Endometrial microvascular endothelial cells (primary cell): ENCODE measurements at regions not wholly inside any gene's neighbourhood (a gene's known extent, or its start where the extent isn't known, plus 50 kb on each side); places are given as distances from the start of the nearest gene placed in this dataset.

Experiments
- in situ Hi-C: cut with HindIII; loops from 2 replicates; pipeline ENCODE4 v1.10.0; 2017; ENCODE audit warnings: low sequenced_read_pairs, low pct_unique_long_range_greater_than_20kb; ENCODE audit errors: inconsistent ontology term

DNA sequence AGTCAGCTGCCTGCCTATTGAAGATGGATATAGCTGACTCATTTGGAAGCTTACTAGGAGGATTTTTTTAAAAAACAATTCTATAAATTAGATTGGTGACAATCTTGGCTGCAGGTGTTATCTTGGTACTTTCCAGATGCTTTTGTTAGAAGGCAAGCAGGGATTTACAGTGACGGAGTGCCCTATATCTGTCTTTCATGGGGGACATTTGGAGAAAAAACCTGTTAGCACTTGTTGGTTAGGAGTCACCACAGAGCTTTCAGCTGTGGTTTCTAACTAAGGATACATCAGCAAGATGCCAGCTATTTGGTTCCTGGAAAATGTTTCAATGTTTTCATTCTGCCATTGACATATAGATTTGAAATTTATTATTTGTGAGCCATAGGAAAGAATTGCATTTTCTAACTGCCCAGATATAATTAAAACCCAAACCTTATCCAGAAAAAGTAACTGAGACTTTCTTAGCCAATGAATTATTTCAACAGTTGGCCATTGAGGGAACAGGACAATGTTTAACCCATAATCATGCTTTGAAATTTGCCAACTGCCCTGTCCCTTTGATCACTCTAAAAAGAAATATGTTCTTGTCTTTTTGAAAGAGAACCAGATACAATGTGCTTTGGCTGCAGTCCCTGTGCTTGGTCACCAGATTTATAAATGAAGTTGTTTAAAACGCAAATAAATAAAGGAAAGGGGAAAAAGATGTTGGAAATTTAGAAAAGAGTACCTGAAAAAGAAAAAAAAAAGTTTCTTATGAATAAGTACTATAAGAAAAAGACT, 761.0 kb upstream of the CXADR start:
- in situ Hi-C loops, result no loop called here

DNA sequence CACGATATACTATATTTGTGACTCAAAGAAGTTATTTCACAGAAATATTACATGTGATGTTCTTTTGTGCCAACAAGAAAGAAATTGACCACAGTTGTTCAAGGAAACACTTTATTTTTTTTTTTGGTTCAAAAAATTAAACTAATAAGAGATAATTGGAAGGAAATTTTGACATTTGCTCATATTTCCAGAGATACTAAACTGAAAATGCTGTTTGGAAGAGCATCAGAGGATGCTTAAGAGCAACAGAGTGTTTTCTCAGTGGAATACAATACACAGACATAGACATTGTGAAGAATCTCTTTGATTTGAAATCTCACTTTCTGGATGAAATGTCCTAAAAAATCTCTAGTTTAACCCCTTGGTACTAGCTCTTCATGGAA, 760.4 kb upstream of the CXADR start:
- in situ Hi-C loops, result no loop called here

DNA sequence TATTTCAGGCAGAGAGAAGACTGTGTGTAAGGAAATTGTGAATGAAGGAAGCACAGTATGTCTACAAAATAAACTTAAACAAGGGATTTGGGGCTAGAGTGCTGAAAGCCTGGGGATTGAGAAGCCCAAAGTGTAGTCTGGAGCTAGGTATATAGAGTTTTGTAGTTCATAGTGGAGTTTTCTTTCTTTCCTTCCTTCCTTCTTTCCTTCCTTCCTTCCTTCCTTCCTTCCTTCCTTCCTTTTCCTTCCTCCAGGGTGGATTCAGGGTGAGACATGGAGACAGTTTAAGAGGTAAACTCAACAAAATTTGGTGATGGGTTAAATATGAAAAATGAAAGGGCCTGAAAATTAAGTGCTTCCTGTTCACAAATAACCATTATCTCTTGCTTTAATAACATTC, 757.8 kb upstream of the CXADR start:
- in situ Hi-C loops, result no loop called here

DNA sequence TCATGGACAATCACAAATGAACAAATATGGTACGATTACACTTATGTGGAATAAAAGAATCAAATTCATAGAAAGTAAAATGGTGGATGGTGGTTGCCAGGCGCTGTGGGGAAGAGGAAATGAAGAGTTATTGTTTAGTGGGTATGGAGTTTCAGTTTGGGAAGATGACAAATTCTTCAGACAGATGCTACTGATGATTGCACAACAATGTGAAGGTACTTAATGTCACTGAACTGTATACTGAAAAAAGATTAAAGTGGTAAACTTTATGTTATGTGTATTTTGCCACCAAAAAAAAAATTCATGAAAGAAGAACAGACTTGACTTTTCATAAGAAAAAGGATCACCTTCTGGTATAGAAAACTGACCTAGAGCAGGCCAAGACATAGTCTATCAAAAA, 745.6 kb upstream of the CXADR start:
- in situ Hi-C loops, result no loop called here

DNA sequence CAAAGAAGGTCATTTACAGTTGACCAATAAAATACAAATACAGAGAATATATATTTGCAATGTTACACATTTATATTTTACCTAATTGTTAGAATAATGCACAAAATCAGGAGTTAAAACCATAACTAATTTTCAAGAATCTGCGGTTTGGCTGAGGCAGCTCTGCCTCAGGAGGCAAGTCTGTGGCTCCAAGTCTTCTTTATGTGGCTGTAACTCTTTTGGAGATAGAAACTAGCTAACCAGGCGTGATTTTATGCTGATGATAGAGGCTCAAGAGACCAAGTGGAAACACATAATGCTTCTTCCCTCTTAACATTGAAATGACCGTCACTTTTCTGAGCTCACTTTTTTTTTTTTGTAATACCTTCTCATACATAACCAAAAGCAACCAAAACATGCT, 744.7 kb upstream of the CXADR start:
- in situ Hi-C loops, result no loop called here

DNA sequence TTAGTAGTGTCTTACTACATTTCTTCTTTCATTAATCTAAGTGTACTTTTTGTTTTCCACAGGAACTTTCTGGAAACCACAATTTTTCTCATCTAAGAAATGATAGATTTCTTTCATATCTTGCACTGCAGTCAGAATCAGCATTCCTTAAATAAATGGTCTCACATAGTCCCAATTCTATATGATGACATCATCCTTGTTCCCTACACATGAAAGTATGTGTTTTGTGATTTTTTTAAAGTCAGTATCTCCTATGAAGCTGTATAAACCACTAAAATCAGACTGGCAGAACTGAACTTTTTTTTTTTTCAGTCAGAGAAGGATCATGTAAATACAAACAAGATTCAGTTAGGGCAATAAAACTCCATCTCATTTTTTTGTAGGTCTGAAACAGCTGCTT, 742.6 kb upstream of the CXADR start:
- in situ Hi-C loops, result no loop called here

DNA sequence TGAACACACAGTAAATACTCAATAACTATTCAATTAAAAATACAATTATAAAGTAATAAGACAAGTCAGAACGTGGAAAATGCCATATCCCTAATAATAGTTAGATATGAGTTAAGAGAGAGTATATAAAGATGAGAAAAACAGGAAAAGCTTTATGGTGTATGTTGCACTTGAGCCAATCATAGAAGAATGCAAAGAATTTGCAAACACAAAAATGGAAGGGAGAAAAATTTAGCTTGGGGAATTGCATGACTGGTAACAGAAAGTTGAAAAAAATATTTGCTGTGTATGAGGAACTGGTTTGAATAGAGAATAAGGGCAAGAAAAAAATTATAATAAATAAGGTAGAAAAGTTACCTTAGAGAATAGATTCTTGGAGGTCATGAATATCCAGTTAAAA, 739.6 kb upstream of the CXADR start:
- in situ Hi-C loops, result no loop called here

DNA sequence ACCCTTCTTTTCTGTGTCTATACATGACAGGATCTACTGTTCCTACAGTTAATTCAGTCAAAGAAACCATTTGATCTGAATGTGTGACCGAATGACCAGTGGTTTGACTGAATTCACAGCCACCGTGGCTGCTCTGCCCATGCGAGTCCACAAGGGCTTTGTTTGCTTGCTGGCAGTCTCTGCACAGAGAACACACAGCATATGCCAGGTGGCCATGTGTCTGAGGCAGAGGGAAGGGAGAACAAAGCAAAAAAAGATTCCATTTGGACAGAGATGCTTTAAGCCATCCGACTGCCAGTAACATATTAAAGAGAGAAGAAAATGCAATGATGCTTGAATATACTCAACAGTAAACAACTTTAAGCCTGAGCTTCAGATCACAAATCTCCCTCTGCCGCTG, 737.8 kb upstream of the CXADR start:
- in situ Hi-C loops, result no loop called here

DNA sequence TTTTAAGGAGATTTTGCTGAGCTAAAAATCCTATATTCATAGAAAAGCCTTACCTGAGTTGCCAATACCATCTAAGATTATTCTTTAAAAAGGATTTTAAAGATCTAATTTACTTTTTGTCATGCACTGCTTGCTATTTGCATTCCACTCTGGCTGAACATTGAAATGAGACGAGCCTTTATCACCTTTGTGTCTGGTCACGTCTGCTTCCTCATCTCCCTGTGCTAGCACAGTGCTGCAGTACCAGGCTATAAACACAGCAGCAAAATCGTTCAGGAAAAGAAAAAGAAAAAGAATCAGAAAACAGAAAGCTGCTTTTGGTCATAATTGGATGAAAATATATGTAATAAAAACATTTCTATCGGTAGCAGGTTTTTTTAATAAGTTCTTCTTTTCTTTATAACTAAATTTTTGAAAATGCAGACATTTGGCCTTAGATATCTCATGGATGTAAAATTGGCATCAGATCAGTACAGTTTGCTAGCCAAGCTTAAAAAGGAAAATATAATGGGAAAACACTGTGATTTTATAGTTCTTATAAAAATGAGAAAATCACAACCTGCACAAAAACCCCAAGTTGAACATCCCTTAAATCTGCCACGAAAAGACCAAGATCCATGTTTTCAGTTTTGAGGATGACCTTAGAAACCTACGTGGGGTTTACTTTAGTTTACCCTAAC, 735.7 kb upstream of the CXADR start:
- in situ Hi-C loops, result no loop called here

DNA sequence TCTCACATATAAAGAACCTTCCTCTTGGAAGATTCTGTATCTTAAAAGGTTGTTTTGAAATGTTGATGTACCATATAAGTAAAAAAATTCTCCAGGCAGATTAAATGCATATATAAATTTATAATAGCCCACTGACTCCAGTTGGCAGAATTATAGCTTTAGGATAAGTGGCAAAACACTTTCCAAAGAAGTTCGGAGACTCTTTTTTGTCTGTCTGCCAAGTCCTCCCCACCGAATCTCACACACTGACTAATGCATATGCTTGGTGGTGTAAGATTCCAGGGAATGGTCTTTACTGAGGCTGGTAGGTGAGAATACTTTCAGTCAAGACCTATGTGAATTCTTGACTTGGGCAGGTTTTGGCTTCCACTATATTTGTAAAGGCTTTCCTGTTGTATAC, 724.3 kb upstream of the CXADR start:
- in situ Hi-C loops, result no loop called here

DNA sequence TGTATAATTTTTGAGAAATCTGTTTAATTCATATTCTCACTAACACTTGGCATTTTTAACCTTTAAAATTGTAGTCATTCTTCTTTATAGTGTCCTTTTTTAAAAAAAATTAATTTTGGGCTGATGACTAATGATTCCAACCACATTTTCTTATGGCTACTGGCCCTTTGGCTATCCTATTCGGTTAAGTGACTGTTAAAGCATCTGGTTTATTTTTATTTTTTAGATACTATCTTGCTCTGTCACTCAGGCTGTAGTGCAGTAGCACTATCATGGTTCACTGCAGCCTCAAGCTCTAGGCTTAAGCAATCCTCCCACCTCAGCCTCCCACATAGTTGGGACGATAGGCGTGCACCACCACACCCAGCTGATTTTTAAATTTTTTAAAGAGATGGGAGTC, 723.2 kb upstream of the CXADR start:
- in situ Hi-C loops, result no loop called here

DNA sequence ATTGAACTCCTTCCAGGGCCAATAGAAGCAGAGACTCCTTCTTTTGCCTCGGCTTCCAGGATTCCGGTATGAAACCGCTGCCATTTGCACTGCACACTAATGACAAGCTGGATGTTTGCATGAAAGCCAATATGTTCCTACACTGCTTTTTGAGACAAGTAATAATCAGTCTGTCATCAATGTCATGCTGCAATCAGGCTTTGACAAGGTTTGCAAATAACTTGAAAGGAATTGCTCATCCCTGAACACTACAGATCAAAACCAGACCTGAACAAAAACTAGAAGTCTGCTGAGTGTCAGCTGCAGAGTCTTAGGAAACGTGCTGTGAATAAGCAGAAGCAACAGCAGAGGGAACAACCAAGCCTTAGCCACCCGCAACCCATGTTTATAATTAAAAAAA, 720.7 kb upstream of the CXADR start:
- in situ Hi-C loops, result no loop called here

DNA sequence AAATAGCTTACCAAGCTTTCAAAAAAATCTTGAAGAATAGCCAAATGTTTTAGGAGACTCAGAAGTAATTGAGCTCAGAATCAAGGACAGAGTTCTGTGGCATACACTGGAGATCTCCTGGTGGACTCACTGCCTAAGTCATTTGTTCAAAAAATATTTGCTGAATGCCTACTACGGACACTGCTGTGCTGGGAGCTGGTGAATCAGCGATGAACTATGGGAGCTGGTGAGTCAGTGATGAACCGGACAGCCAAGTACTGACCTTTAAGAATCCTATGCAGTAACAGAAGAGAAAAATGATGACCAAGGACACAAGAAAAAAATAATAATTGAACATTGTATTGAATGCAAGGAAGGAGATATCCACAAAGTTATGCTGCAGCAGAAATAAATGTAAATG, 717.9 kb upstream of the CXADR start:
- in situ Hi-C loops, result no loop called here

DNA sequence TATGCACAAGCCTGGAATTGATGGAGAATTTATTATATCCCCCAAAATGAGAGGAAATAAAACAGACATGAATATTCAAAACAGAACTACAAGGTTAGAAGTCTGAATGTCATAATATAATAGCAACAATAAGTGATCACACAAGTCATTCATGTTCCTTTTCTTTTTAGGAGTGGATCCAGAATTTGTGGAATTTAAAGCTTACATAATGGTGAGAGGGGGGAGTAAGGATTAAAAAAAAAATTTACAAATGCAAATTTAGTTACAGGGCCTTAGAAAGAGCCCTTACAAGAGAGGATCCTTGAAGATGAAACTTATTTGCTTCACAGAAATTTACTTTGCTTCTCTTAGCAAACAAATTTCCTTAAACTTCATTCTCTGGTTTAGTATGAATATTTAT, 716.1 kb upstream of the CXADR start:
- in situ Hi-C loops, result no loop called here

DNA sequence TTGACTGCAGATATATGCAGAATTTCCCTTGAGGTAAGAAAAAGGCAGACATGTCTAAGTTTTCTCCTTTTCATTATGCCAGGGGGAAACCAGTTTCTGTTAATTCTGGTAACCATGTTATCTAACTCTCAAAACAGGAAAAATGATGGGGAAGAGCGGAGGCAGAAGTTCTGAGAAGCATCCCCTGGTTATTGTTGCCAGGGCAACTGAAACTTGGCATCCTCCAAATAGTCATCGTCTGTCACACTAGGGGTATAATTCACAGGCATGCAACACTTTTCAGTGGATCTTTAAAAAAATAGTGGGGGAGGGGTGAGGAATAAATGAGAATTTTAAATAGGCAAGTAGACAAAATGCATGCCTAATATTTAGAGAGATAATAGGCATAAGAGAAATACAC, 715.3 kb upstream of the CXADR start:
- in situ Hi-C loops, result no loop called here

DNA sequence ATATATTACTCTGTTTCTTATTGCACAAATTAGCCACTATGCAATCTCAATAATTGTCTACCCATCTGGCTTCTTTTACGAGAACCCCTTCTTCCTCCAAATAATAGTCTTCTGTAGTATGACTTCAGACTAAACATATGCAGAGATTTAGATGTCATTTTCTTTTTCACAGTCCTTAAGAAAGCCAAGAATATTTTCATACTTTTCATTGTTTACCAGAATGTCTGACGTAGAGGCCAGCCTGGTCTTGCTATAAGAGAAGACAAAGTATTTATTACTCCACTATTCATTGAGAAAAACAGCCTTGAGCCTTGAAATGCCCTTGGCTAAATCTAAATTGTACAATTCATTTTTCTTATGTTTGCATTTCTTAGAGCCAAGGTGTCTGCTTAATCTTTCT, 714.9 kb upstream of the CXADR start:
- in situ Hi-C loops, result no loop called here

DNA sequence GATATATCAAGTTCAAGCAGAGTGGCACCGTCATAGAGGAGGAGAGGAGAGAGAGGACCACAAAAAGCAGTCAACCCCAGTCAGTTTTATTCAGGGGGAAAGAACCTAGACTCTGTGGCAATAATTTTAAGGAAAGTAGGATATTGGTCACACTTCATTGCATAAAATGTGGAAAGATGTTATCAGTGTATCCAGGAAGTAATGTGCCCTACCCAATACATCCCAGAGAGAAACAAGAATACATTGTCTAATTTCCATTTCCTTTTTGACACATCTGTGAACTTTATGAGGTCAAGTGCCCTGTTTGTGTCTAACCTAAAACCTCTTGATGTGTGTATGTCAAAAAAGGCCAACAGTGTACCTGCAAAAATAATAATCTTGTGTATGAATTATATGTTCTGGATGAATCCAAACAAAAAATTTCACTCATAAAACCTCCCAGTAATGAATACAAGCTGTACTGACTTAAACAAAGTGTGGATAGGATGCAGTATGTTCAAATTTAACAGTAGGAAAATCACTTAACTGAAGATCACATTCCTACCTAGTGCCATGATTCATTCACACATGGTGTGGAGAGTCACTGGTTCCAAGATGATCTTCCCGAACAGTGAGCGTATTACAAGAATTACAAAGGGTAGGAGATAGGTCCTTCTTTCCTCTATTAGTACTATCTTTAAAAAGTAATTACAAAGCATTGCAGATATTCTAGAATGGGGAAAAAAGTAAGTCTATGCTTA, 712.1 kb upstream of the CXADR start:
- in situ Hi-C loops, result no loop called here

DNA sequence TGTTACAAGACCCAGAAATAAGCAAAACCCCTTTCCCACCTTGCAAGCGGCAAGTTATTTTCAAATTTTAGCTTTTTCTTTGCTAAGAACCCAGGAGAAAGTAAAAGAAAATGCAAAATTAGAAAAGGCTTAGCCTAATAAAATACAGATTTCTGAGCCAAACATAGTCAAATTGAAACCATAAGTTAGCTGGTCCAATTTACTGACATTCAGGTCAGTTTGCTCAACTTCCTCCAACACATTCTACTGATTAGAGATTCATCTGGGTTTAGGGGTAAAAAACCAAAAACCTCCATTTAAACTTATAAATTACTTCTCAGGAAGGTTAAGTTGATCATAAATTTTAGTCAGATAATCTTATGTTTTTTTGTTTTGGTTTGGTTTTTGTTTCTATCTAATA, 701.8 kb upstream of the CXADR start:
- in situ Hi-C loops, result no loop called here

DNA sequence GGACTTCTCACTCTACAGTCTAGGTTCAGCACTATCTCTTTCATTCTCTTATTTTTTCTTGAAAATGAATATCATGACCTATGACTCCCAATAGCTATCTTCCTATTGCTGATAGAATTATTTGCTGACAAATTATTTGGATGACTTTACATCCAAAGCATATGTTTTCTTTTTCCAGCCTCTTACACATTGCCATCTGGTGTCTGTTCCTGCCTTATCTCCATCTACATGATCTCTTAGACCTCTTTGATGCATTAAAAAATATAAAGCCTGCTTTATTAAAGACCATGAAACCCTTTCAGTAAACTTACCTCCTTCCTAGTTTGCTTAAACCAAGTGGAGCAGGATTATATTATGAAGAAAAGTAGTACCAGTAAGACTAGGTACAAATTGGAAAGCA, 700.9 kb upstream of the CXADR start:
- in situ Hi-C loops, result no loop called here

DNA sequence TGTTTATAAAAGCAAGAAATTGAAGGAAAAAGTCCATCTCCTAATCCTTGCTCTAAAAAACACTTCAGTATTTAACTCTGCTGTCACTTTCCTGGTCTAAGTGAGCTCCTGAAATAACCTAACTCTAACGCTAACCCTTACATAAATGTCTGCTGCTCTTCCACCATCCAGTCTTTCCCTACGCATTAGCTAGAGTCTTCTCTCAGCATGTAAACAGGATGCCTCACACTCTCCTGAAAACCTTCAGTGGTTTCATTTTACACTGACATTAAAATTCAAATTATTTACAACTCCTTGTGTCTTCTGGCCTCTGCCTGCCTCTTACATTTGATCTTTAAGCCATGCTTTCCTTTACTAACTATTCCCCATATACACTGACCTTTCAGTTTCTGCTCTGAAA, 697.6 kb upstream of the CXADR start:
- in situ Hi-C loops, result no loop called here
